ENCODE measurements at regions not wholly inside any gene's neighbourhood (a gene's known extent, or its start where the extent isn't known, plus 50 kb on each side); places are given as distances from the start of the nearest gene placed in this dataset.
A peak's percentile ranks its signal among the peaks of the same experiment; 100 is the strongest.

GRCh38 chr2:66805016-66805865 lies 370.3 kb downstream of the MEIS1 start:
- DNase-seq = no peak

- DNase-seq = no peak
Measured at GRCh38 chr2:66805968-66806367, 371.0 kb downstream of the MEIS1 start.

- DNase-seq = no peak
Measured at GRCh38 chr2:66813525-66813924, 378.6 kb downstream of the MEIS1 start.

GRCh38 chr2:66813976-66814375 lies 379.1 kb downstream of the MEIS1 start:
- DNase-seq = no peak

- no peak for DNase-seq
Measured at GRCh38 chr2:66814916-66815315, 380.0 kb downstream of the MEIS1 start.

- no peak for DNase-seq
Measured at GRCh38 chr2:66815886-66816285, 381.0 kb downstream of the MEIS1 start.

- no peak for DNase-seq
Measured at GRCh38 chr2:66821168-66821567, 386.2 kb downstream of the MEIS1 start.

- no peak for DNase-seq
Measured at GRCh38 chr2:66822186-66822585, 387.3 kb downstream of the MEIS1 start.

- no peak for DNase-seq
Measured at GRCh38 chr2:66824926-66825325, 390.0 kb downstream of the MEIS1 start.

GRCh38 chr2:66827851-66828250 lies 392.9 kb downstream of the MEIS1 start:
- DNase-seq = no peak

- no peak for DNase-seq
Measured at GRCh38 chr2:66828876-66829275, 394.0 kb downstream of the MEIS1 start.

- no peak for DNase-seq
Measured at GRCh38 chr2:66830881-66831280, 396.0 kb downstream of the MEIS1 start.

GRCh38 chr2:66832646-66833435 lies 397.9 kb downstream of the MEIS1 start:
- DNase-seq = no peak

GRCh38 chr2:66834859-66835258 lies 399.9 kb downstream of the MEIS1 start:
- no peak for DNase-seq

- DNase-seq = no peak
Measured at GRCh38 chr2:66836851-66837250, 401.9 kb downstream of the MEIS1 start.

- no peak for DNase-seq
Measured at GRCh38 chr2:66839551-66840320, 404.8 kb downstream of the MEIS1 start.

- no peak for DNase-seq
Measured at GRCh38 chr2:66840321-66841002, 405.5 kb downstream of the MEIS1 start.

GRCh38 chr2:66843847-66844246 lies 408.9 kb downstream of the MEIS1 start:
- DNase-seq = peak; percentile 43

- no peak for DNase-seq
Measured at GRCh38 chr2:66845307-66845706, 410.4 kb downstream of the MEIS1 start.

GRCh38 chr2:66846887-66847286 lies 412.0 kb downstream of the MEIS1 start:
- no peak for DNase-seq

- DNase-seq = no peak
Measured at GRCh38 chr2:66849153-66849755, 414.3 kb downstream of the MEIS1 start.

GRCh38 chr2:66850376-66850775 lies 415.5 kb downstream of the MEIS1 start:
- DNase-seq = no peak

Data from DMS153 (cell line).